Activated CD8-positive, alpha-beta T cell treated with anti-CD3 and anti-CD28 coated beads, Interleukin-2, amount 10 ng/mL, durations not matched to agents 7 days and 5 days (primary cell): ENCODE measurements at regions not wholly inside any gene's neighbourhood (a gene's known extent, or its start where the extent isn't known, plus 50 kb on each side); places are given as distances from the start of the nearest gene placed in this dataset.

Experiments
- ATAC-seq: fragments of 150-1000 bp; cut with Tn5 transposase; one replicate; pipeline ENCODE4 v1.10.0; 2021; ENCODE audit warnings: moderate library complexity
- CTCF ChIA-PET: fragments of 350-600 bp; sonication (Branson Sonifier 250); formaldehyde crosslinking; loops from one replicate; lab custom pipeline; 2021; ENCODE audit warnings: antibody characterized with exemption; lab: Charles Lee
- POLR2A ChIA-PET: fragments of 350-600 bp; sonication (Branson Sonifier 250); formaldehyde crosslinking; loops from one replicate; lab custom pipeline; 2021; ENCODE audit warnings: antibody characterized with exemption; lab: Charles Lee
- DNase-seq: peaks from one replicate; pipeline ENCODE4 v3.0.0-alpha.2; 2020
- H3K27ac Mint-ChIP-seq: one replicate; pipeline ENCODE4 v1.8.0; 2021; ENCODE audit warnings: mild to moderate bottlenecking, mixed read lengths
- H3K27me3 Mint-ChIP-seq: one replicate; pipeline ENCODE4 v1.8.0; 2021; ENCODE audit warnings: low read depth, mixed read lengths
- H3K36me3 Mint-ChIP-seq: one replicate; pipeline ENCODE4 v1.8.0; 2021; ENCODE audit warnings: low read depth, mixed read lengths
- H3K4me1 Mint-ChIP-seq: one replicate; pipeline ENCODE4 v1.8.0; 2021; ENCODE audit warnings: low read depth, mixed read lengths
- H3K4me3 Mint-ChIP-seq: one replicate; pipeline ENCODE4 v1.8.0; 2021; ENCODE audit warnings: mild to moderate bottlenecking, mixed read lengths
- H3K9me3 Mint-ChIP-seq: one replicate; pipeline ENCODE4 v1.8.0; 2022; ENCODE audit warnings: mixed read lengths; ENCODE audit not compliant: insufficient read depth

DNA sequence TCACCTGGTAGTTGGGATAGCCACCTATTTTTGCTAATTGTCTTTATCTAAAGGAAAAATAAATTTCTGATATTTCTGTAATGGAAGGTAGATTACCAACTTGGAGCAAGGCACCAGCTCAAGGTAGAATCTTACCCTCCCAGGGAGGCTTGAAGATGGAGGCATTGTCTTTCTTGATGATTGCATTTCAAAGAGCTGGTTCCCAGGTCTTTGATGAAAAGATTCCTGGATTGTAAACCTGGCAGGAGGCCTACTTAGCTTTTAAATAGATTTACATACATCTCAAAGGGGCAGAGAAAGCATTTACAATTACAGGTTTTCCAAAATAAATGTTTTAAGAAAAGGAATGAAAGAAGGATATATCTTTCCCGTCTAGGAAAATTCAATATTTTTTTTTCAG lies 729.2 kb downstream of the LRFN5 start:
- ATAC-seq (no peak), DNase-seq (no peak)
- Mint-ChIP-seq H3K27me3 (no peaks in the 10 kb centered on the region), H3K4me3 (no peak overlapping the region), H3K36me3 (no peaks in the 10 kb centered on the region), H3K9me3 (no peaks in the 10 kb centered on the region), H3K4me1 (no peaks in the 10 kb centered on the region), H3K27ac (no peak overlapping the region)
- ChIA-PET POLR2A (no interaction called here), CTCF (no interaction called here)

DNA sequence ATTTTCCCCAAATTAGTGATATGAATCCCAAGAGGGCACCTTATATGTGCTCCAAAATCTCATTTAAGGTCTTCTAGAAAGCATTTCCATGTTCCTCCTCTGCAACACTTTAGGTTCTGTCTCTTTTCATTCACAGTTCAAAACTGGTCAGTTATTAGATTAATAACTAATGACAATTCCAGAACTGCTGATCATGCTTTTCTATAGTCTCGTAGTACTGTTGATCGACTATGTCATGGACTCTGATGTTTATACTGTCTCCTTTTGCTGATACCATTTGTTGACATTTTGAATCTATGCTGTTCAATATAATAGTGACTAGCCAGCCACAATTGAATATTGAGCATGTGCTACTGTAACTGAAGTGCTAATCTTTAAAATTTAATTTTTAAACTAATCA lies 728.3 kb downstream of the LRFN5 start:
- POLR2A ChIA-PET, result no interaction called here
- Mint-ChIP-seq H3K4me3 (no peak overlapping the region), H3K27me3 (no peaks in the 10 kb centered on the region), H3K27ac (no peak overlapping the region), H3K4me1 (no peaks in the 10 kb centered on the region), H3K9me3 (no peaks in the 10 kb centered on the region), H3K36me3 (no peaks in the 10 kb centered on the region)
- CTCF ChIA-PET, result no interaction called here
- DNase-seq (no peak), ATAC-seq (no peak)

DNA sequence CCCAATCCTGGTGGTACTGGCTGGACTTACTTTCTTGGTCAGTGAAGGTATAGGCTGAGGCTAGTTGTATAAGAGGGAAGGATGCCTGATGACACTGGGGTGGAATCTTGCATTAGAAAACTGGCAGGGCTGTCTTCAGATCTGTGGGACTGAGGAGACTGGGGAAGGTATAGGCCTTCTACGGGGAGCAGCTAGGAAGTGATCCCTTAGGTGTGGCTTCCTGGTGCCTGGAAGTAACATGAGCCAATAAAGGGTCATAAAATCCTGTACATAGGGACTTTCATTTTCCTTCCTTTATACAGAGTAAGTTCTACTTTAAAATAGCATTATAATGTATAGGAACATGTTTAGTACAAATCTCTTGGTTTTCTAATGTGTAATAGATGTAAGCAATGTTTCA lies 716.8 kb downstream of the LRFN5 start:
- DNase-seq (no peak), ATAC-seq (no peak)
- ChIA-PET CTCF (no interaction called here), POLR2A (no interaction called here)
- H3K27ac Mint-ChIP-seq, result no peak overlapping the region
- no peaks in the 10 kb centered on the region for H3K36me3 Mint-ChIP-seq
- H3K9me3 Mint-ChIP-seq, result no peaks in the 10 kb centered on the region
- H3K27me3 Mint-ChIP-seq, result no peaks in the 10 kb centered on the region
- no peaks in the 10 kb centered on the region for H3K4me1 Mint-ChIP-seq
- H3K4me3 Mint-ChIP-seq, result no peak overlapping the region

DNA sequence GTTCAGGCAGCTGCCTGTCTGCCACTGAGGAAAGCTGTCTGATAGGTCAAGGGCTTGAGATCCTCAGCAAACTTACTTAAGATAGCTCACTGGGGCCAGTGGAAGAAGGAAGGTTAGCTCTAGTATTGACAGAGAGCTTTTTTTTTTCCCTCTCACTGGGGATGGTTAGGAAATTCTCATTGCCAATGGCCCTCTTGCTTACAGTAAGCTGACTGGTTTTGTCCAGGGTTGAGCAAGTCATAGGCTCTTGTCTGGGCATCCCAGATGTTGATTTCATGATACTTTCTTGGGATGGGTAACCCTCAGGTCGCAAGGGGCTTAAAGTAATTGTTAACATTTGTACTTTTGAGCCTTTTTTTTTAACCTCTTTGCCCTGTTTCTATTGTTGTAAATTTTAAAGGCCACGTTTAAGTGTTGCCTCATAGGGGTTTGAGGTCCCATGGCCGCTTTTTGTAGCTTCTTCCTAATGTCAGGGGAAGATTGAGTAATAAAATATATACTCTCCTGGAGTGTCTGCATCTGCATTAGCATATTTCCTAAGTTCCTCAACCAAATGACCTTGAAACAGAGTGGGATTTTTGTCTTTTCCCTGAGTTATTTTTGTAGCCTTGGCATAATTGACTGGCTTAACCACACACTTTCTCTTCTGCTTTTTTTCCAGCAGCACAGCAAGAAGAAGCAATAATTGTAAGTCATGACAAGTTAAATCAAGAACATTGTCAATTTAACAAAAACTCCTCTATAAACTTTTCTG lies 716.0 kb downstream of the LRFN5 start:
- Mint-ChIP-seq H3K4me1 (no peaks in the 10 kb centered on the region), H3K36me3 (no peaks in the 10 kb centered on the region), H3K4me3 (no peak overlapping the region), H3K27me3 (no peaks in the 10 kb centered on the region), H3K27ac (no peak overlapping the region), H3K9me3 (no peaks in the 10 kb centered on the region)
- POLR2A ChIA-PET, result no interaction called here
- no peak for DNase-seq
- ATAC-seq, result no peak
- CTCF ChIA-PET, result interaction anchor here (1.2 kb wide), 1 partner anchor 10 kb away, joined by 3 read pairs; no protein-coding TSS in a partner anchor

DNA sequence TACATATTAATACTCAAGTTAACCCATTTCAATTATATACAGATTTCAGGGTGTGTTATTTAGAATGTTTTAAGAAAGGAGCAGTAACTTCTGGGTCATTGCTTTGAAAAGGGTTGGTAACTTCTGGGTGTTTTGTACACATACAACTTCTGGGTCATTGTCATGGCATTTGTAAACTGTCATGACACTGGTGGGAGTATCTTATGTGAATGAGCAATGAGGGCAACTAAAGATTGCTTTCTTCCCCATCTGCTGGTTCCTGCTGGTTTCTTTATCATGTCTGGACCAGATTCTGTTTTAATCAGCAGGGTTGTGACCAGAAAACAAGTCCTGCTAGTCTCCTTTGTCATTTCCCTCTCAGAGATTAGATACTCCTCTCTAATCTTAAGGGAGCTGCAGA lies 713.3 kb downstream of the LRFN5 start:
- no peak overlapping the region for H3K27ac Mint-ChIP-seq
- CTCF ChIA-PET, result no interaction called here
- DNase-seq (no peak), ATAC-seq (no peak)
- no peak overlapping the region for H3K4me3 Mint-ChIP-seq
- no peaks in the 10 kb centered on the region for H3K27me3 Mint-ChIP-seq
- H3K9me3 Mint-ChIP-seq, result no peaks in the 10 kb centered on the region
- H3K4me1 Mint-ChIP-seq, result no peaks in the 10 kb centered on the region
- H3K36me3 Mint-ChIP-seq, result no peaks in the 10 kb centered on the region
- POLR2A ChIA-PET, result no interaction called here

DNA sequence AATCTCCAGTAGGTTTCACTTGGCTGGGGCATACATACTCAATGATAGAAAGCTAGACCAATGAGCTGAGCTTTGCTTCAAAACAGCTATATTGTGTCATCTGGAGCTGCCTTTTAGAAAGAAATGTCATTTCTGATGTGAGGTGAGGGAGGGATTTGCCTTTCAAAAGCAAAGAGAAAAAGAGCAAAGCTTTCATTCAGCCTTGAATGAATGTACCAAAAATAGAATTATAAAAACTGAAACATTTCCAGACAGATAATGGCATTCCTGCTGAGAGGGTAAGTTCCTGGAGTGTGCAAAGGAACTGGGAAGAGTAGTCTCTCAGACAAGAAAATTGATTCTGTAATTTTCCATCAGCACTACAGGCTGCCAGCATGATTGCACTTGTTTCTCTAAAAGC lies 710.0 kb downstream of the LRFN5 start:
- H3K4me3 Mint-ChIP-seq, result no peak overlapping the region
- ATAC-seq, result no peak
- H3K9me3 Mint-ChIP-seq, result peaks cover 3% of the 10 kb centered on the region
- H3K4me1 Mint-ChIP-seq, result no peaks in the 10 kb centered on the region
- ChIA-PET CTCF (no interaction called here), POLR2A (no interaction called here)
- no peak overlapping the region for H3K27ac Mint-ChIP-seq
- no peak for DNase-seq
- H3K36me3 Mint-ChIP-seq, result no peaks in the 10 kb centered on the region
- H3K27me3 Mint-ChIP-seq, result no peaks in the 10 kb centered on the region

DNA sequence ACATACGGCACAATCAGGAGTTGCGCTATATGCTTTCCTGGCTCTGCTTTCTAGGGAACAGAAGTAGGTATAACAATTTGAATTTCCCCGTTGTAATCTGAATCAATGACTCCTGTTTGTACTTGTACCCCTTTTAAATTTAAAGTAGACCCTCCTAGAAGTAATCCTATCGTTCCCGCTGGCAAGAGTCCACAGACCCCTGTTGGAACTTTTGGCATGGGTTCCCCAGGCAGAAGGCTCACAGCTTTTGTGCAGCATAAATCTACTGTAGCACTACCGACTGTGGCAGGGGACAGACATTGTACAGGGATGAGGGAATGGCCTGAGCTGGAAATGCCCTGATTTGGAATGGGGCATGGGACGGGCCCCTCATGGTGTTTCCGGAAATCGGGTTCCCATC lies 705.2 kb downstream of the LRFN5 start:
- Mint-ChIP-seq H3K27me3 (no peaks in the 10 kb centered on the region), H3K4me3 (no peak overlapping the region), H3K4me1 (no peaks in the 10 kb centered on the region), H3K27ac (no peak overlapping the region), H3K36me3 (no peaks in the 10 kb centered on the region), H3K9me3 (peaks cover 16% of the 10 kb centered on the region)
- ChIA-PET CTCF (interaction anchor here (1.2 kb wide), 1 partner anchor 10 kb away, joined by 3 read pairs; no protein-coding TSS in a partner anchor), POLR2A (no interaction called here)
- ATAC-seq (no peak), DNase-seq (no peak)

DNA sequence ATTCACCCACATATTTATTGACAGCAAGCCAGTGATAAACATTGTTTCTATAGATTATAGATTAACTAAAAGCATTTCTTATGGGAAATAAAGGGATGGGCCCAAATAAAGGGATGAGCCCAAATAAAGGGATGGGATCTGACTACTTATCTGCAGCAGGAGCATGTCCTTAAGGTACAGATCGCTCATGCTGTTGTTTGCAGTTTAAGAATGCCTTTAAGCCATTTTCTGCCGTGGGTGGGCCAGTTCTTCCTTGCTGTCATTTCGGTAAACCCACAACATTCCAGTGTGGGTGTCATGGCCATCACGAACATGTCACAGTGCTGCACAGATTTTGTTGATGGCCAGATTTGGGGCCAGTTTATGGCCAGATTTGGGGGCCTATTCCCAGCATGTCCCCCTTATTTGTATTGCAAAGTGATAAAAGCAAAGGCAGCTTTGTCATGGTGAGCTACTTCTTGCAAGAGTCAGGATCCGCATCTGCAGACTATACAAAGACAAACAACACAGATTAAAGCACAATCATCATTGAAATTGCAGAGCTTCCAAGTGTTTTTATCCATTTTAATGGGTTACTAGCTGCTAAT lies 700.7 kb downstream of the LRFN5 start:
- no peak overlapping the region for H3K27ac Mint-ChIP-seq

DNA sequence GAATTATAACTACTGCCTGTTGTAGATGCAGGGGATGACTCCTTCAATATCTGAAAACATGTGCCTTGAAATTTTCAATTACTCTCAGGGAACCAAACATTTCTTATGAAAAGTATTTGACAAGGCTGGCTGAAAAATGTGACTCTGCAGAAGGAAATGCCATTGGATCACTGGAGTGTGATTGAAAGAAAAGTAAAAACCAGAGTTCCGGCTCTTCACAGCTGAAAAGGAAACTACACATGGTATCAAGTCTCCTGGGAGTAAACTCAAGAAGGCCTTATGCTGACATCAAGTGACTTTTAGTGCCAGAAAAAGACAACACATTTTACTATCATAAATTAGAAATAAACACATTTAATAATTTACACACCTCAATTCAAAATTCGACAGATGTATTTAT lies 693.0 kb downstream of the LRFN5 start:
- Mint-ChIP-seq H3K4me3 (no peak overlapping the region), H3K4me1 (no peaks in the 10 kb centered on the region), H3K27ac (no peak overlapping the region), H3K9me3 (peaks cover 4% of the 10 kb centered on the region), H3K27me3 (no peaks in the 10 kb centered on the region), H3K36me3 (no peaks in the 10 kb centered on the region)
- ChIA-PET CTCF (no interaction called here), POLR2A (no interaction called here)
- ATAC-seq (no peak), DNase-seq (no peak)

More for the DNA sequence above, 700.7 kb downstream of the LRFN5 start:
- H3K27me3 Mint-ChIP-seq, result no peaks in the 10 kb centered on the region
- no peak for DNase-seq
- no peaks in the 10 kb centered on the region for H3K4me1 Mint-ChIP-seq
- POLR2A ChIA-PET, result no interaction called here
- no peaks in the 10 kb centered on the region for H3K36me3 Mint-ChIP-seq
- CTCF ChIA-PET, result no interaction called here
- H3K4me3 Mint-ChIP-seq, result no peak overlapping the region
- H3K9me3 Mint-ChIP-seq, result peaks cover 17% of the 10 kb centered on the region
- ATAC-seq, result no peak

DNA sequence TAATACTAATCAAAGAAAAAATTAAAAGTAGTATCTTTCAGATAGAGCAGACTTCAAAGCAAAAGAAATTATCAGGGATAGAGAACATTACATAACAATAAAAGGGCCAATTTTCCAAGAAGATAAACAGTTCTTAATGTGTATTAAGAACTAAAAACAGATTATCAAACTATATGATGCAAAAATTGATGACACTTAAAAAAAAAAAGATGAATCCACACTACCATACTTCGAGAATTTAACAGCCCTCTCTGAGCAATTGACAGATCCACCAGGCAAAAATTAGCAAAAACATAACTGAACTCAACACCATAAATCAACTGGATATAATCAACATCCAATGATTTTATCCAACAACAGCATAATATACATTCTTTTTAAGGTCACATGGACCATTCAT lies 686.5 kb downstream of the LRFN5 start:
- Mint-ChIP-seq H3K27ac (no peak overlapping the region), H3K36me3 (no peaks in the 10 kb centered on the region), H3K4me1 (no peaks in the 10 kb centered on the region), H3K9me3 (peaks cover 4% of the 10 kb centered on the region), H3K4me3 (no peak overlapping the region), H3K27me3 (no peaks in the 10 kb centered on the region)
- ATAC-seq, result no peak
- ChIA-PET CTCF (no interaction called here), POLR2A (no interaction called here)
- DNase-seq, result no peak

DNA sequence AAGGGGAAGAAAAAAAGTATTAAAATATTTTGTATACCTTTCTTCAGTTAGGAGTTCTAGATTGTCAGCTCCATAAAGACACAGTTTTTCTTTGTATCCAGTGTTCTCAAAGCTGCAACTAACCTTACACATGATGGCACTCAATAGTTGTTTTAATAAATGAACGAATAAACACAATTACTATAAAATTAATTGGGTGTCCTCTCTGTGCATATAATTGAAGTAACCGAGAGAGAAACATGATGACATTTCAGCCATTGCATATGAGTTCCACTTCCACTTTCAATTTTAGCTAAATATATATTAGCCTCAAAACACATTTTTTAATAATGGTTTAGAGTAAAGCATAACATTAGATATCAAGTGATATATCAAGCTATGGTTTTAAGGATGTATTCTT lies 671.2 kb downstream of the LRFN5 start:
- Mint-ChIP-seq H3K4me1 (no peaks in the 10 kb centered on the region), H3K27me3 (no peaks in the 10 kb centered on the region), H3K36me3 (no peaks in the 10 kb centered on the region), H3K9me3 (peaks cover 15% of the 10 kb centered on the region), H3K4me3 (no peak overlapping the region), H3K27ac (no peak overlapping the region)
- ATAC-seq, result no peak
- DNase-seq, result no peak
- POLR2A ChIA-PET, result no interaction called here
- CTCF ChIA-PET, result no interaction called here

DNA sequence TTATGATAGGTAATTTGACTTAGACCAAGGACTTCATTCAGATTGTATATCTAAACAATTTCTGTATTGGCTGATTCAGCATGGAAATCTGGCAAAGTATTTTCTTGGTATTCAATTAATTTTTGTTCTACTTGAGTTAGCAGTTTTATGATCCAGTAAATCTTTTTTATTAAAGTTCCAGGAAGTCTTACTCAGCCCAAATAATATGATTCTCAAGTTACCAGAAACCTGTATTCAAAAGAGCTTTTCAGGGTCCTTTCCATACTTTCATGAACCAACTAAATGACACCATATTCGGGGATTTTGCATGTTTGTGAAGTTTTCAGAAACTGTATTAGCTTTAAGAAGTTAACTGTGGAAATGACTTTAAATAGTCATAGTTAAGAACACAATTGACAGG lies 662.6 kb downstream of the LRFN5 start:
- POLR2A ChIA-PET, result no interaction called here
- H3K4me1 Mint-ChIP-seq, result no peaks in the 10 kb centered on the region
- no peak for ATAC-seq

More for the DNA sequence above, 662.6 kb downstream of the LRFN5 start:
- no peak for DNase-seq
- no peak overlapping the region for H3K4me3 Mint-ChIP-seq
- CTCF ChIA-PET, result no interaction called here
- H3K27me3 Mint-ChIP-seq, result no peaks in the 10 kb centered on the region
- no peak overlapping the region for H3K27ac Mint-ChIP-seq
- H3K9me3 Mint-ChIP-seq, result peaks cover 8% of the 10 kb centered on the region
- H3K36me3 Mint-ChIP-seq, result no peaks in the 10 kb centered on the region
